Parathyroid adenoma (tissue), 2 donors: ENCODE measurements at regions not wholly inside any gene's neighbourhood (a gene's known extent, or its start where the extent isn't known, plus 50 kb on each side); places are given as distances from the start of the nearest gene placed in this dataset.

Experiments used
- H2AFZ ChIP-seq: fragments of 300-600 bp; sonication (generic); one replicate; pipeline ENCODE4 v1.7.0; 2017; ENCODE audit warnings: antibody characterized with exemption, mild to moderate bottlenecking
- H3K27ac ChIP-seq: fragments of 300-600 bp; sonication (generic); one replicate; pipeline ENCODE4 v1.7.0; 2017
- H3K27me3 ChIP-seq: fragments of 300-600 bp; sonication (generic); one replicate; pipeline ENCODE4 v1.7.0; 2017; ENCODE audit warnings: low read length; ENCODE audit not compliant: control insufficient read depth, insufficient read depth
- H3K36me3 ChIP-seq: fragments of 300-600 bp; sonication (generic); one replicate; pipeline ENCODE4 v1.7.0; 2017; ENCODE audit warnings: low read length; ENCODE audit not compliant: control insufficient read depth, insufficient read depth
- H3K4me1 ChIP-seq: fragments of 300-600 bp; sonication (generic); one replicate; pipeline ENCODE4 v1.7.0; 2017; ENCODE audit warnings: control low read depth
- H3K4me2 ChIP-seq: fragments of 300-600 bp; sonication (generic); one replicate; pipeline ENCODE4 v1.7.0; 2017; ENCODE audit warnings: low read length
- H3K4me3 ChIP-seq: fragments of 300-600 bp; sonication (generic); one replicate; pipeline ENCODE4 v1.7.0; 2017; ENCODE audit warnings: low read depth, low read length
- H3K79me2 ChIP-seq: fragments of 300-600 bp; sonication (generic); one replicate; pipeline ENCODE4 v1.7.0; 2017; ENCODE audit warnings: control low read depth
- H3K9ac ChIP-seq: fragments of 300-600 bp; sonication (generic); one replicate; pipeline ENCODE4 v1.7.0; 2017; ENCODE audit warnings: mild to moderate bottlenecking
- H3K9me3 ChIP-seq: fragments of 300-600 bp; sonication (generic); one replicate; pipeline ENCODE4 v1.7.0; 2017; ENCODE audit warnings: low read length; ENCODE audit not compliant: control insufficient read depth
- CTCF ChIP-seq: fragments of 300-600 bp; sonication (generic); IDR thresholded peaks from one replicate; pipeline ENCODE4 v1.7.0; 2017; ENCODE audit warnings: antibody characterized with exemption, mild to moderate bottlenecking
- donor health status: primary hyperparathyroidism.

- TF ChIP-seq CTCF: no peak
- H3K4me1 ChIP-seq: no peaks in the 10 kb centered on the region
Observed at GRCh38 chr5:117947836-117948235, 1040.5 kb downstream of the DTWD2 start.

DNA sequence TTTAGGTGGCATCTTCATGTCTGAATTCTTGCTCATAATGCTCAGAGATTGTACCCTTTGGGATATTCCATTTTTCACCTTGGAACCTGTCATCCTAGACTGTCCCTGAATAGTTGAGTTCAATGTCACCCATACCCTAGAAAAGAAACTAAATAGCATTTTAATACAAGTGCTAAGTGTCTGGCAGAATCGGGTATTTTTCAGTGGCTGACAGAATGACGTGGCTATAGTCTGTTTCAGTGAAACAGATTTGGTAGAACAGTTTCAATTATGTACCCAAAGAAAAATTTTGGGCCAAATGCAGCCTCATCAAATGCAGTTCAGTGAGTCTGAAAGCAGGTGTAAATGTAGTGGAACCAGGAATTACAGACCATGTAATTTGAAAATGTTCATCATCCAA, 1041.2 kb downstream of the DTWD2 start:
- Histone ChIP-seq H3K4me3 (no peak overlapping the region), H3K9ac (no peak overlapping the region), H3K4me2 (no peak overlapping the region), H3K27me3 (no peaks in the 10 kb centered on the region), H3K79me2 (no peaks in the 10 kb centered on the region), H3K4me1 (no peaks in the 10 kb centered on the region), H2AFZ (no peak overlapping the region), H3K27ac (no peak overlapping the region), H3K9me3 (no peaks in the 10 kb centered on the region), H3K36me3 (no peaks in the 10 kb centered on the region)
- no peak for TF ChIP-seq CTCF

More at GRCh38 chr5:117947836-117948235, 1040.5 kb downstream of the DTWD2 start:
- Histone ChIP-seq H3K4me3 (no peak overlapping the region), H3K4me2 (no peak overlapping the region), H3K79me2 (no peaks in the 10 kb centered on the region), H3K9ac (no peak overlapping the region), H3K27me3 (no peaks in the 10 kb centered on the region), H3K9me3 (no peaks in the 10 kb centered on the region), H3K27ac (no peak overlapping the region), H3K36me3 (no peaks in the 10 kb centered on the region), H2AFZ (no peak overlapping the region)

DNA sequence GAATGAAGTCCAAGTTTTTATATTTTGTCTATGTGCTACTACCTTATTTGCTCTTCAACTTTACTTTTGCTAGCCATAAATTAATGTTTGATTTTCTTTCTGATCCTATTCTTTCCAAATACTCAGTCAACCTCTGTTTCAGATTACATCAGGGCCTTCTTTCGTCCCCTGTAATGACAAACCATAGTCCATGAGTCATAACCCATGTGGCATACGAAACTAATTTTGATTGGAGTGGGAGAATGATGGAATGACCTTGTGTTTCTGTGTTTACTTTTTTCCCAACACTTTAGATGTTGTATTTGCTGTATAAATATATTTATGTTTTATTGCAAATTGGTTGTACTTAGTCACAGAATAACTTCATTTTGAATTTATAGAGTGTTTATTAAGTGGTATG, 1043.1 kb downstream of the DTWD2 start:
- Histone ChIP-seq H2AFZ (no peak overlapping the region), H3K27me3 (no peaks in the 10 kb centered on the region), H3K4me2 (no peak overlapping the region), H3K27ac (no peak overlapping the region), H3K79me2 (no peaks in the 10 kb centered on the region), H3K9ac (no peak overlapping the region), H3K4me1 (no peaks in the 10 kb centered on the region), H3K4me3 (no peak overlapping the region), H3K36me3 (no peaks in the 10 kb centered on the region), H3K9me3 (no peaks in the 10 kb centered on the region)
- TF ChIP-seq CTCF: no peak

DNA sequence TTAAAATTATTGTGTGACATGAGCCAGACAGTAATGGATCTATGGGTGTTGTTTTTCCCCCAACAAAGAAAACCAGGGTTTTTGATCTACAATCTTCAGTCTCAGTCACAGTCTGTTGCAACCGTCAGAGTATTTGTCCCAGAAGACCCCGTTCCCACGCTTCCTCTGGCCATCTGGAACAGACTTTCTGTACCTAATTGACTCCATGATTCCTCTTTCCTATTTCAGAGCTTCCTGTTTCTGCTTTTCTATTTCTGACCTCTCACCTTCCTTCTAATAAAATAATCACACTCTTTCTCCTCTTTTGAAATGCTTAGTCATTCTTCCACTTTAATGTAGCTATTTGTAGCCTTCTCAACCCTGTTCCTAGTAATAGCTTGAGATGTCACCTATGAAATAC, 1044.8 kb downstream of the DTWD2 start:
- Histone ChIP-seq H3K27me3 (no peaks in the 10 kb centered on the region), H2AFZ (no peak overlapping the region), H3K4me2 (no peak overlapping the region), H3K9me3 (no peaks in the 10 kb centered on the region), H3K4me3 (no peak overlapping the region), H3K36me3 (no peaks in the 10 kb centered on the region), H3K9ac (no peak overlapping the region), H3K4me1 (no peaks in the 10 kb centered on the region), H3K79me2 (no peaks in the 10 kb centered on the region), H3K27ac (no peak overlapping the region)
- TF ChIP-seq CTCF: no peak

GRCh38 chr5:117942861-117943519, 1045.4 kb downstream of the DTWD2 start:
- TF ChIP-seq CTCF: no peak
- Histone ChIP-seq H3K4me2 (no peak overlapping the region), H3K4me3 (no peak overlapping the region), H3K27ac (no peak overlapping the region), H2AFZ (no peak overlapping the region), H3K4me1 (no peaks in the 10 kb centered on the region), H3K9ac (no peak overlapping the region), H3K36me3 (no peaks in the 10 kb centered on the region), H3K9me3 (no peaks in the 10 kb centered on the region), H3K27me3 (no peaks in the 10 kb centered on the region), H3K79me2 (no peaks in the 10 kb centered on the region)
